ENCODE measurements at regions not wholly inside any gene's neighbourhood (a gene's known extent, or its start where the extent isn't known, plus 50 kb on each side); places are given as distances from the start of the nearest gene placed in this dataset.

DNA sequence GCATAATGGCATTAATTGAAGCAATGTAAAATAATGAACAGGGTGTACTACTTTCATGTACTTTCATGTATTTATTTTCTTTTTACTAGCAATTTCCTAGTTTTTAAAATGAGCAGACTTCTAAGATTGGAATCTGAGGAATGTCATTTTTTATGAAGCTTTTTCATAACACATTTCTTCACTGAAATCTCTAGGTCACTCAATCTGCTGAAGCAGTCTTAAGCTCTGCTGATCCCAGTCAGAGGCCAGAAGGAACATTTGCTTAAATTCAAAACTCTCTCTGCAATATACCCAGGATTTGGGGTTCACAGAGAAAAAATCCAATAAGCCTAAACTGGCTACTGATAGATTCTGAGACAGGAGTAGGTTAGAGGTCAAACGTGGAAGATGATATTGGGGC lies 73.6 kb upstream of the CNTN1 start:
- no peak for DNase-seq (ENCODE audit: low spot score in 2 of 2)
- H3K4me3 ChIP-seq = no peak overlapping the region
- intact Hi-C loops (cut with DNase I) = no loop called here
- TF ChIP-seq CTCF (IDR thresholded peaks at IDR 0.05) = no peak
- H3K9me3 ChIP-seq = no peaks in the 10 kb centered on the region
- no peaks in the 10 kb centered on the region for H3K4me1 ChIP-seq
- H3K27ac ChIP-seq = no peak overlapping the region
- no peaks in the 10 kb centered on the region for H3K36me3 ChIP-seq
- H3K27me3 ChIP-seq = no peaks in the 10 kb centered on the region

DNA sequence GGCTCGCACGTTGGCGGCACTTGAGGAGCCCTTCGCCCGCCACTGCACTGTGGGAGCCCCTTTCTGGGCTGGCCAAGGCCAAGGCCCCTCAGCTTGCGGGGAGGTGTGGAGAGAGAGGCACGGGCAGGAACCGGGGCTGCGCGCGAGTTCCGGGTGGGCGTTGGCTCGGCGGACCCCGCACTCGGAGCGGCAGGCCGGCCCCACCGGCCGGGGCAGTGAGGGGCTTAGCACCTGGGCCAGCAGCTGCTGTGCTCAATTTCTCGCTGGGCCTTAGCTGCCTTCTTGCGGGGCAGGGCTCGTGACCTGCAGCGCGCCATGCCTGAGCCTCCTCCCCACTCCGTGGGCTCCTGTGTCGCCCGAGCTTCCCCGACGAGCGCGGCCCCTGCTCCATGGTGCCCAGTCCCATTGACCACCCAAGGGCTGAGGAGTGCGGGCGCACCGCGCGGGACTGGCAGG lies 71.6 kb upstream of the CNTN1 start:
- TF ChIP-seq CTCF (IDR thresholded peaks at IDR 0.05) = no peak
- Histone ChIP-seq H3K4me1 (no peaks in the 10 kb centered on the region), H3K9me3 (no peaks in the 10 kb centered on the region), H3K27ac (no peak overlapping the region), H3K4me3 (no peak overlapping the region), H3K36me3 (no peaks in the 10 kb centered on the region), H3K27me3 (no peaks in the 10 kb centered on the region)
- no peak for DNase-seq (ENCODE audit: low spot score in 2 of 2)
- intact Hi-C loops (cut with DNase I) = no loop called here

GRCh38 chr12:40622246-40622838 lies 69.9 kb upstream of the CNTN1 start:
- no peak overlapping the region for H3K27ac ChIP-seq
- no peak overlapping the region for H3K4me3 ChIP-seq
- H3K9me3 ChIP-seq = no peaks in the 10 kb centered on the region
- H3K27me3 ChIP-seq = no peaks in the 10 kb centered on the region
- H3K36me3 ChIP-seq = no peaks in the 10 kb centered on the region
- intact Hi-C loops (cut with DNase I) = loop anchor here (1.0 kb wide), 1 partner anchor 299 kb away; no protein-coding TSS in a partner anchor
- peak; percentile 25 to 74 (median 44) for TF ChIP-seq CTCF (IDR thresholded peaks at IDR 0.05)
- H3K4me1 ChIP-seq = no peaks in the 10 kb centered on the region
- peak in 1 of 2 donors; percentile 71 for DNase-seq (ENCODE audit: low spot score in 2 of 2)

GRCh38 chr12:40632171-40632570 lies 60.1 kb upstream of the CNTN1 start:
- no peak for TF ChIP-seq CTCF (IDR thresholded peaks at IDR 0.05)
- H3K27me3 ChIP-seq = no peaks in the 10 kb centered on the region
- H3K4me1 ChIP-seq = peaks cover 0 to 9% of the 10 kb centered on the region in 2 donors
- no peak overlapping the region for H3K27ac ChIP-seq
- no peak overlapping the region for H3K4me3 ChIP-seq
- no peaks in the 10 kb centered on the region for H3K9me3 ChIP-seq
- intact Hi-C loops (cut with DNase I) = no loop called here
- no peaks in the 10 kb centered on the region for H3K36me3 ChIP-seq
- no peak for DNase-seq (ENCODE audit: low spot score in 2 of 2)

DNA sequence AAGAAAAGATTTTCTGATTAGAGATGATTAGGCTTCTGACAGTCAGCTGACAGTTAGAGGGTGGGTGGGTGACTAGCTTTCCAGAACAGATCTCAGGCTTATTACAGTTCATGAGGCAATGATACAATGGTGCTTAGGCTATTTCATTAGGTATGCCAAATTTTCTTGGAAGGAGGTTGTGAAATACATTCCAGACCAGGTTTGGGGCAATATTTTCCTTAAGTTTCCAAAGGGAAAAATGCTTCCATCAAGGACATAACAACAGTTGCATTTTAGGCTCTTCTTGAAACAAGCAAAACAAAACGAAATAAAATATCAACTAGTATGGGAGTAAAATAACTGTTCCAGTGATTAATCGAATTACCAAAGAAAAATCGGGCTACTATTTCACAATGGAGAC lies 59.3 kb upstream of the CNTN1 start:
- Histone ChIP-seq H3K27me3 (no peaks in the 10 kb centered on the region), H3K36me3 (no peaks in the 10 kb centered on the region), H3K9me3 (no peaks in the 10 kb centered on the region), H3K4me3 (no peak overlapping the region), H3K27ac (peak overlapping the region in 1 of 2 donors; percentile 11), H3K4me1 (peaks cover 0 to 9% of the 10 kb centered on the region in 2 donors)
- intact Hi-C loops (cut with DNase I) = no loop called here
- no peak for TF ChIP-seq CTCF (IDR thresholded peaks at IDR 0.05)
- DNase-seq (ENCODE audit: low spot score in 2 of 2) = no peak

All from ascending aorta (tissue), 2 donors.